GM21619 (cell line): ENCODE measurements at regions not wholly inside any gene's neighbourhood (a gene's known extent, or its start where the extent isn't known, plus 50 kb on each side); places are given as distances from the start of the nearest gene placed in this dataset.
A peak's percentile ranks its signal among the peaks of the same experiment; 100 is the strongest.

ENCODE experiments used
- ATAC-seq: cut with Tn5 transposase; IDR thresholded peaks from one replicate; pipeline ENCODE4 v1.9.1; 2021; ENCODE audit not compliant: unreplicated experiment

DNA sequence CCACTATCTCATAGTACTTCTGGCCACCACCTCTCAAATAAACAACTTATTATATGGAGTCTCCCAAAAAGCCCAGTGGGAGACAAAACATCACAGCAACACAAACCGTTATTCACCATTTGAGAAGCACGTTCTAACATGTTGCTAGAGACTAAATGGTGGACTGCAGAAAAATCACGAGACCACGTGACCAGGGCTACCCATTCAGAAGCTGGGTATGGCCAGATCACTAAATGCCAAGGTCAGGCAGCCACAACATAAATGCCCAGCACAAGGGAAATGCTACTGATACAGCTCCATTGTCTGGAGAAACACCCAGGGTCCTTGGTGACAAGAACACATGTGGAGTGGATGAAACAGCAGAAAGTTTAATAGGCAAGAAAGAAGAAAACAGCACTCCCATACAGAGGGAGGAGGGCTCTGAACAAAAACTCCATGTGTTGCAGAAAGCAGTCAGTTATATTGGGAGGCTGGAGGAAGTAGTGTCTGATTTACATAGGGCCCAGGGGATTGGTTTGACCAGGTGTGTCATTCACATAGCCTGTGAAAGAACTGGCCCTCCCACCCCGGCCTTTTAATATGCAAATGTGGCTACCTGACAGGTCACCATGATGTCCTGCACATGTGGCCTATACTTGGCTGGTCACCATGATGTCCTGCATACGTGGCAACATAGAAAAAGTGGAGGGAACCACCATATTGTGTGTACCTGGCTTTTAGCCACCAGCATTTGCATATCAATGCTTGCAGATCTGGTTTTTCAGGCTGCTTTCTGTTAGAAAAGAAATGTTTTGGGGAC is 97.2 kb downstream of the TRIM36 start:
- no peak for ATAC-seq

DNA sequence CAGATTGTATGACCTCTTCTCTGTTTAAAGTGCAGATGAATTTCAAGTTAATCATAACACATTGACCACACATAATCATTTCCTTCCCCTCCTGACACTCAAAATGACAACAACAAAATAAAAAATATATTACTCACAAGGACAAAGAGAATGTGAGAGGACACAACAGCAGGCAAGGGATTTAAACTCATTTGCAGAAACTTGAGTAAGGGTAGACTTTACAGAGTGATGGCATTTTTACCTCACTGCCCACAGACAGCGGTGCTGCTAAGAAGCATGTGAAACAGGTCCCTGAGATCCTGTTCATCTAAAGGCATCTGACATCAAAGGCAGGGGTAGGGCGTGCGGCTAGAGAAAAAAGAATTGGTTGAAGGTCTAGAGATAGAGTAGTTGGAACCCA is 99.0 kb downstream of the TRIM36 start:
- no peak for ATAC-seq

DNA sequence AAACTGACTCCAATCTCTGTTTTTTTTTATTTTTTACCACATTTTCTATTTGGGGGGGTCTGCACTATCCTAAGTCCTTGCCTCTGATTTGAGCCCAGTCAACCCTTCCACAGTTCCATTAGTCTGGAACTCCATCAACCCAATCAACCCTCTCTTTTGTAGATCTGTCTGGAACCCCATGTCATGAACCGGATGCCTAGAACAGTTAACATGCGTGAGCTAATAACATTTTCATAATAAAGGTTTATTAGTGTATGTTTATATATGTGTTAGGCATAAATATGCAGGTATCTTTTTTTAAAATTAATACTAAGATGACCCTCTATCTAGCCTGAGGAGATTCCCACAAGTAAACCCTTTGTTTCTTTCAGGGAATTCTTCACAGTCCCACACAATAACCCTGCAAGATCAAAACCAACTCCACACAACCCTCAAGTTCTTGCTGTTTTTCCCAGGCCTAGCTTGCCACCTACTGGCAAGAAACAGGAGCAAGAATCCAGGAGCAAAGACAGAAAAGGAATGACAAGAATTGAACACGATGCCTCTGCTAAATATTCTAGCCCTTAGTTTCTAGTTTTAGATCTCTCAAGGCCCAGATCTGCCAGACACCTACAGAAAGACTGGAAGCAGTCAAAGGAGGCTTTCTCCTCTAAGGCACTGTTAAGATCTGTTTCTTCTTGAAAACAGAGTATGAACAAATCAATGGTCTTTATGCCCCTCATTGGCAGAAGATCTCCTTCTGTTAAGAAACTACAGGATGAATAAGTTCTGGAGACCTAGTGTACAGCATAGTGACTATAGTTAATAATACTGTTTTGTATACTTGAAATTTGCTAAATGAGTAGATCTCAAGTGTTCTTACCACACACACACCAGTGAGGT is 100.4 kb downstream of the TRIM36 start:
- peak; percentile 22 for ATAC-seq

DNA sequence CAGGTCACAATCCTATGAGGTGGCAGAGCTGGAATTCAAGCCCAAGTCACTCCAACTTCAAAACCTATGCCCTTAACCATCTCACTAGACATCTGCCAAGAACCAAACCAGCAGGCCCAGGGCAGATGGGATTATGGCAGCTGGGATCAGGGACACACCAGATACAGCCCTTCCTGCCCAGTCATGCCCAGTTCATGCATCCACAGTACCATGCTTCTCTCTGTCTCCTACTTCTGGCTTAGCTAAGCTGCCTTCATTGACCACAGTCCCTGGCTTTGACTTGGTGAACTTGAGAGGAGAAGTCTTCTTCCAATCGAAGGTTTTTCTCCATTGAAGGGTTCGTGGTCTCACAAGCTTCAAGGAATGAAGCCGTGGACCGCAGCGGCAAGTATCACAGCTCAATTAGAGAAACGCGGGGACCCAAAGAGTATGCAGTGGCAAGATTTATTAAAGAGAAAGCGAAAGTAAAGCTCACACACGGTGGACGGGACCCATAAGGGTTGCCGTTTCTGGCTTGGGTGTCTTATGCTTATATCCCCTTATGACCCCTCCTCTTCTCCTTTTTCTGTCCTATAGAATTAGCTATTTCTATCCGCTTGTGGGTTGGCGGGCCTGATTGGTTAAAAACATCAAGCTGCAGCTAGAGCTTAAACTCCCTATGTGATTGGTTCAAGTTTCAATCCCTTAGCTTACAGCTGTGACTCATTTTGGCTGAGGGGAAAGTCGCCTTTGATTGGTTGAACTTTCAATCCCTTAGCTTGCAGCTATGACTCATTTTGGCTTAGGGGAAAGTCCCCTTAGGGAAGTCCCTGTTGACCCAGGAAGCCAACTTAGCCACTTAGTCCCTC is 101.2 kb downstream of the TRIM36 start:
- ATAC-seq, result peak; percentile 77

DNA sequence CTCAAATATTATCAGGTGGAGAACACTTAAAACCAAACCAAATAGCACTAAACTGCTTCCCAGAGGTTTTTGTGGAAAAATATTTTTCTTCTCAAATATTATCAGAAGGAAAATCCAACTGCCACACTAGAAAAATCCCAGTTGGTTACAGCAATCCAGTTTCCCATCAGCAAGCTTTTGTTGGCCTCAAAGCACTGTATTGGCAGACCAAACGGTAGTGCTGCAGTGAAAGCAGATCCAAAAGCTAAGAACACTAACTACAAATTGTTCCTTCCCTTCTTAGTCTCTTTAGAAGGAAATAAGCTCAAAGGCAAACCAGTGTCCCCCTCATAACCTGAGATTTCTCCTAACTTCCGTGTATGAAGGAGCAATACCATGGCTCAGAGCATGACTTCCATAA is 105.3 kb downstream of the TRIM36 start:
- ATAC-seq, result no peak

DNA sequence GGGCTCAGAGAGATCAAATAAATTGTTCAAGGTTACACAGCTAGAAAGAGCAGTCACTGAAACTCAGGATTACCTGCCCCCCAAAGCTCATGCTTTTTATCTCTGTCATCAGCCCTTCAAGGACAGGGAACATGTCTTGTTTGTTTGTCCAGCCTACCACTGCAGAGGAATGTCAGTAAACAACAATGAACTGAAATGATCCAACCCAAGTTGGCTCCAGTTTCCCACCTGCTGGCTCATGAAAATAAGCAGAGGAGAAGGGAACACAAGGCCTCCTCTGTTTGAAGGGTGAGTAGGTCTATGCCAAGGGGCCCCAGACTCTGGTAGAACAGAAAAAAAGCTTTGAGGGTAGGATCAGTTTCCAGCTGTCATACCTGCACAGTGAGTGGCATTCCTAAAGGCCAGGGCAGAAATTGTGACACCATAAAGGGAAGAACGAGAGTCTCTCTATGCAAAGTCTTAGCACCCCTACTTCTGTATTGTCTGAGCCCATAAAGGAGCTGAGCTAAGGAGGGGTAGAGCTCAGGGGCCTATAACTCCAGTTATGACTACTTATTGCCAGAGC is 115.2 kb downstream of the TRIM36 start:
- ATAC-seq, result no peak

DNA sequence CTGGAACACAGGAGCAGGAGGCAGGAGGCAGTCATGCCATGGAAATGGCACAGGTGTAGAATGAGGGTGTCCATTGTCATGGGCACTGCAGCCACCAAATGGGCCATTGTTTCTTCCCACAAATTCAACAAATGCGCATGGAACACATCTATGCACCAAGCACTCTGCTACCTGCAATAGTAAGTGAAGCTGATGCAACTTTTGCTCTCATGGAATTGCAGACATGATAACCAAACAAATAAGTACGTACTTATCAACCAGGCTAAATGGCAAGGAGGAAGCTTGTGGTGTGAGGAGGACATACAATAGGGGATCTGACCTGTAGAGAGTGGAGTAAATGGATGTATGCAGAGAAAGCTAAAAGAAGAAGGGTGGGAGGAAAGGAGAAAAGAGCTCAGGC is 116.8 kb downstream of the TRIM36 start:
- ATAC-seq, result no peak

DNA sequence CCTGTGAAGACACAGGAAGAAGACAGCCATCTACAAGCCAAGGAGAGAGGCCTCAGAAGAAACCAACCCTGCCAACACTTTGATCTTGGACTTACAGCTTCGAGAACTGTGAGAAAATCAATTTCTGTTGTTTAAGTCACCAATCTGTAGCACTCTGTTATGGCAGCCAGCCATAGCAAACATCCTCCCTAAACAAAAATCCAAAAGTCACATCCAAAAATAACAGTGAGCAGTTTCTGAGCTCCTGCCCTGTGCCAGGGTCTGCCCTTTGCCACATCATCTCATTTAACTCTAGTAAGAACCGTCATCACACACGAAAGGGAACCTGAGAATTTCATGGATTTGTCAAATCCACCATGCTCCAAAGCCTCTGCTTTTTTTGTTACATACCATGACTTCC is 118.8 kb downstream of the TRIM36 start:
- no peak for ATAC-seq

DNA sequence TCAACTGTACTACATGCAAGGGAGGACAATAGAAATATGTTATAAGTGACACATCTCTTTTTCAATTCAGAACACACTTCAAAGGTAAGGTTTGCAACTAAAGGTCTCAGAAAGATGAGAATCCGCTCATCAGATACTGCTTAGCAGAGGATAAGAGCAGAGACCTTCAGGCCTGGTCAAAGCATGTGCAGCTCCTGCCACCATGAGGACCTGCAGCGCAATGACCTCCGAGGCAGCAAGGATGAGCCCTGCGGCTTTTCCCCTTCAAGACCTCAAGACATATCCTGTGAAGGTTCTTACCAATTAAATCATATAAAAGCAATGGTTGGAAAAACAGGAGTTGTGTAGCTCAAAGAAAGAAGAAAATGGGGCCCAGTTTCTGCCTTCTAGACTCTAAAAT is 135.8 kb downstream of the TRIM36 start:
- ATAC-seq, result peak; percentile 62

DNA sequence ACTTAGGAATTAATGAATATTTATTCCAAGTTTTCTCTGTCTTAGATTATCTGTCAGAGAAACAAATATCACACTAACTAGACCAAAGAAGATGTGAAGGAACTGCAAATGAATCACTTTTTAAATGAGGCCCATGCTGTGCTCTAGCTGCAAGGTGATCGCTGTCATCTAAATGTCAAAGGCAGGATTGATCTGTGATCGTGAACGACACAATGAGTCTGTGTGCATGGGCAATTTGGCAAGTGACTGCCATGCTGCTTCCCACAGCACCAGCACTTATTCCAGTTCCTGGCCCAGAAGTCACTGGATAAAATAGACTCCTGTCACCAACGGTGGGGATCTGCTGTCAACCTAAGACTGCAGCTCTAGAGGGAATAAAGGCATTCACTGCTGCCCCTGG is 141.2 kb downstream of the TRIM36 start:
- no peak for ATAC-seq

DNA sequence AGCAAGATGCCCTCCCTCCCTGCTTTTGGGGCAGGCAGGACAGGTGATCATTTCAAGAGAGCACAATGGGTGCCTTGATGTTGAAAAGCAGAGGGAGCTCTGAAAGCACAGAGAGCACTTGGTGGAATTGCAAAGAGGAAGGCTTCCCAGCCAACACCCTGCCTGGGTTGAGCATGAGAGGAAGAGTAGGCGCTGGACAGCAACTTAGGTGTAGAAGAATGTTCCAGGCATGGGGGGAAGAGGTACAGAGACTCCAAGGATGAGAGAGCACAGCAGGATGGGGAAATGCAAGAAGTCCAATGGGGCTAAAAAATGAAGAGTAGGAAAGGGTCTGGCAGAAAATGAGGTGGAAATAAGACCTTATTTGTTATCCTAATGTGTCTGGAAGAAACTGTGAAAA is 144.8 kb downstream of the TRIM36 start:
- no peak for ATAC-seq

DNA sequence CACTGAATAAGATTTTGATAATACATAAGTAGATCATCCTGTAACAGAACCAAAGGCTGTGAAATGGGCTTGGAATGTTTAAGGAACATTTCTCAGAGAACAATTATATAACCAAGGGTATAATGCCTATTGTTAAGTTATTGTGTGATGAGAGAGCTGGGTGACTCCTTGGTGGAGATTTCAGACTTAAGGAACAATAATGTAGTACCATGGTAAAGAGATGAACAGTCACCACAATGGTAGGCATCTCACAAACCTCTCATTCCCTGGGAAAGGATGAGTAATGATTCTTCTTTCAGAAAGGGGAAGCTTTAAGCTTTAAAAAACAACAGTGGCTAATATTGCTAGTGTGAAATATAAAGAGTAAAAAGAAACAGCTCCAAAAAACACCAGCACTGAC is 147.4 kb downstream of the TRIM36 start:
- no peak for ATAC-seq

DNA sequence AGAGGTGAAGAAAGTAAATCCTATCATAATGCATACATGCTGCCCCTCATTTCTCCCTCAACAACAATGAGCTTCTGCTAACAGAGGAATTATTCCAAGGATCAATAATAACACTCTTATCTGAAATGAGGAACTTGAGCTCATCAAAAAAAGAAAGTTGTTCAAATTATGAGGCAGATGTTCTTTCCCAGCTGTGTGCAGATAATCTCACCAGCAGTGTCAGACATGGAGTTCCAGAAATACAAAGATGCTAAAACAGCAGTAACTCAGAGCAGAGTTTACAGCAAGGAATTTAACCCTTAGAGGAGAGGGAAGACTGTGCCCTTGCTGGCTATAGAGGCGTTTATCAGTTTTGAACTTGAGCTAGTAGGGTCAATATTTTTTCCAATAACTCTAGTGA is 153.1 kb downstream of the TRIM36 start:
- ATAC-seq, result no peak

DNA sequence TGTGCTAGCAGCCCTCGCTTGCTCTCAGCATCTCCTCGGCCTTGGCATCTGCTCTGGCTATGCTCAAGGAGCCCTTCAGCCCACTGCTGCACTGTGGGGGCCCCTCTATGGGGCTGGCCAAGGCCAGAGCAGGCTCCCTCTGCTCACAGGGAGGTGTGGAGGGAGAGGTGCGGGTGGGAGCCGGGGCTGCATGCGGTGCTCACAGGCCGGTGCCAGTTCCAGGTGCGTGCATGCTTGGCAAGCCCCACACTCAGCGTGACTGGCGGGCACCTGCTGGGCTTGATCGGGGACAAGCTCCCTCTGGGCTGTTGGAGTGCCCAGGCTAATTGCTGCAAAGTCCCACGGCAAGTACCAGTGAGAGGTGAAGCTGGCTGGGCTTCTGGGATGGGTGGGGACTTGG is 170.5 kb downstream of the TRIM36 start:
- ATAC-seq, result no peak

DNA sequence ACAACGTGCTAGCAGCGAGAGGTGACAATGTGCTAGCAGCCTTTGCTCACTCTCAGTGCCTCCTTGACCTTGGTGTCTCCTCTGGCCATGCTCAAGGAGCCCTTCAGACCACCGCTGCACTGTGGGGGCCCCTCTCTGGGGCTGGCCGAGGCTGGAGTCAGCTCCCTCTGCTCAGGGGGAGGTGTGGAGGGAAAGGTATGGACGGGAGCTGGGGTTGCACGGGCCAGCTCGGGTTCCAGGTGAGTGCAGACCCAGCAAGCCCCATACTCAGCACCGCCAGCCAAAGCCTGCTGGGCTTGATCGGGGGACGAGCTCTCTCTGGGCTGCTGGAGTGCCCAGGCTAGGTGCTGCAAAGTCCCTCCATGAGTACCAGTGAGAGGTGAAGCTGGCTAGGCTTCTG is 180.2 kb downstream of the TRIM36 start:
- no peak for ATAC-seq

DNA sequence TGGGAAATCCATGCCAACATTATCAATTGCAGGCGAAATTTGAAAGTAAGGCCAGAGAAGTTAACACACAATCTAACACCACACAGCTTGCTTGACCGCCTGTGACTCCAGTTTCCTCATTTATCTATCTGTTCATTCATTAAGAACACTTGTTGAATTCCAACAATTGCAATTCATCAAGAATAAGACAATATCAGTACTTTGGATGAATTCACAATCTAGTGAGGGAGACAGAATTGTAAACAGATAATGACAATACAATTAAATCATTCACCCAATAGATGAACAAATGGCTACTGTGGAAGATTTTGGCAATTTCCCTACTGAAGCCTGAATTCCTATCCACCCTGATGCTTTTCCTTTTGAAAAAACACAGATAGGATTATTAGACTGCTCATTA is 181.6 kb downstream of the TRIM36 start:
- ATAC-seq, result no peak

DNA sequence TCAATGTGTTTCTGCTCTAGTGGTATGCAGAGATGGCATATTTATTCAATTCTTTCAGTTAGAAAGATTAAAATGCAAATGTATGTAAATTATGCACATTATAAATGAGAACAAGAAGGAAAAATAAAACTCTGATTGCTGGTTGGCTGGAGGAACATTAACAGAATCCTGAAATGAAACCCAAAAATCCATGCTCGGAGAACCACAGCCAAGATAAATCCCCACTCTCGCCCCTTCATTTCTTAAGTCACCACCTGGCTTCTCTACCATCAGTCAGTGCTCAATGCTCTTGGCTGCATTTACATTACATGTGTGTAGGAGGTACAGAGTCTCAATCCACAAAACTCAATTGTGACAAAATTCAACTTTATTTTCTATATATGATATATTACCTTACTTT is 184.9 kb downstream of the TRIM36 start:
- ATAC-seq, result no peak

DNA sequence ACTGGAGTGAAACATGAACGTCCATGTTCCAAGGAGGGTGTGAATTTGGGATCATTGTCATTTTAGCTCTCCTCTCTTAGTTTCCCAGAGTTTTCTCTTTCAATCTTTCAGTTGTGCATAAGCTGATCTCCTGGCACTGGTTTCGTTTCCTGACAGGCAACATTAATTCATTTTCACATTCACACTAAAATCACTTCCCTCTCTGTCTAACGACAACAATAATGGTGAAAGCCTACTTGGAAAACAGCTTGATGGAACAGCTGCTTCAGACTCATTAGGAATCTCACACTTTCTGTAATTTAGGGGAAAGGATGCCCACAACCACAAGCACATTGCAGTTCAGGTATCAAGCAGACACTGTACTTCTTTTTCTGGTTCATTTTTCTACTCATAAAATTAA is 188.6 kb downstream of the TRIM36 start:
- no peak for ATAC-seq

DNA sequence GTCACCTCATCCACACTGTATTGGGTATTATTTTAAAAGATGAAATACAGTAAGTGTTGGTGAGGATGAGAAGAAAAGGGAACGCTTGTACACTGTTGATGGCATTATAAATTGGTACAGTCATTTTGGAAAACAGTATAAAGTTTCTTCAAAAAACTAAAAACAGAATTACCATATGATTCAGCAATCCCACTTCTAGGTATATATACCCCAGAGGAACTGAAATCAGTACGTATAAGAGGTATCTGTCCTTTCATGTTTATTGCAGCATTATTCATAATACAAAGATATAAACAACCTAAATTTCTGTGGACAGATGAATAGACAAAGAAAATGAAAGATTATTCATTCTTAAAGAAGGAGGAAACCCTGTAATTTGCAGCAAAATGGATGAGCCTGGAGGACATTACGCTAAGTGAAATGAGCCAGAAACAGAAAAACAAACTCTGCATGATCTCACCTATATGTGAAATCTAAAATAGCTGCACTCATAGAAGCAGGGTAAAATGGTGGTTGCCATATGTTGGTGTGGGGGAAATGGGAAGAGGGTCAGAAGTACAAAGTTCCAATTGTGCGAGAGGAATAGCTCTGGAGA is 191.6 kb downstream of the TRIM36 start:
- ATAC-seq, result no peak

DNA sequence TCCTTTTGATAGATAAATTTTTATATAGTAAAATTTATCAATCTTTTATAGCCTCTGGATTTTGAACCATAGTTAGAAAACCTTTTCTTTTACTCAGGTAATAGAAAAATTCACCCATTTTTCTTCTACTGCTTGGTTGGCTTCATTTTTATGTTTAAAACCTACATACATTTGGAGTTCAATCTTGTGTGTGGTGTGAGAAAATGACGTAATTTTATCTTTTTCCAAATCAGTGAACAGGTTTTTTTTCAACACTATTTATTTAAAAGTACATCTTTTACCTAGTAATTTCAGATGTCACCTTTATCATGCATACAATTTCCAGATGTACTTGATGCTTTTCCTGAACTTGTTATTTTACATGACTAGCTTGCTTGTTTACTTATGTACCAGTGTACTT is 200.2 kb downstream of the TRIM36 start:
- no peak for ATAC-seq

DNA sequence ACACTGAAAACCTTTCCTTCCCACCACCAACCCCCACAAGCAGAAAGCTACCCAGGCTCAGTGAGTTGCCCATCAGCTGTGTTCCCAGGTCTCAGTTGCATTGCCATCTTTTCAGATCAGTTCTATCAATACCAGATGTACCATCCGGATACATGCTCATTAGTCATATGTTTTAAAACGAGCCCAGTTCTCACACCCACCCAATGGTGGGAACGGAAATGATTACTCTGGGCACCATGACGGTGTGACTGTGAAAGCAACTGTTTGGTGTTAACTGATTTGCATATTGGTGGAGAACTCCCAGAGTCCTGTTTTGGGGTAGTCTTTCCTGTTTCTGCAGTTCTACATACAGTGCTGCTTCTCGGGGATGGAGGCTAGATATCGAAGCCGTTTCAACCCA is 212.3 kb downstream of the TRIM36 start:
- ATAC-seq, result peak; percentile 78
